ENCODE measurements at regions not wholly inside any gene's neighbourhood (a gene's known extent, or its start where the extent isn't known, plus 50 kb on each side); places are given as distances from the start of the nearest gene placed in this dataset.

DNA sequence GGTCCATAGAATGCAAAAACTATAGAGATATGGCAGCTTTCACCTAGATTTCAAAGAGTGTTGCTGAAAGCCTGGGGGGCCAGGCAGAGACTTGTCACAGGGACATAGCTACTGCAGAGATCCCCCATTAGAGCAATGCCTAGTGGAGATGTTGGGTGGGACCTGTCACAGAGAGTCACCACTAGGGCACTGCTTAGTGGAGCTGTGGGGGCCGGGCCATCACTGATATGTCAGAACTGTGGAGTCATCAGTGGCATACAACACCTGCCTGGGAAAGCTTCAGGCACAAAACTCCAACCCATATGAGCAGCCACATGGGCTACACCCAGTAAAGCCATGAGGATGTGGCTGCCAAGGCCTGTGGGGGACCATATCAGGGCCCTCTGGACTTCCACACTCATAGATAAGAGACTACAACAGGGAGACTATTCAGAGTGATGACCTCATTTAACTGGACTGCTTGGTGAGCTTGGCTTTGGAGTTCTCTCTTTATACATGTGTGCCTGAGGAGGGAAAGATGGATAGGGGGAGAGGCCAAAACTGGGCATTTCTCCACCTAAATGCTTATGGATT is 176.3 kb downstream of the ZNF621 start:
- TF ChIP-seq, protein P1, sequence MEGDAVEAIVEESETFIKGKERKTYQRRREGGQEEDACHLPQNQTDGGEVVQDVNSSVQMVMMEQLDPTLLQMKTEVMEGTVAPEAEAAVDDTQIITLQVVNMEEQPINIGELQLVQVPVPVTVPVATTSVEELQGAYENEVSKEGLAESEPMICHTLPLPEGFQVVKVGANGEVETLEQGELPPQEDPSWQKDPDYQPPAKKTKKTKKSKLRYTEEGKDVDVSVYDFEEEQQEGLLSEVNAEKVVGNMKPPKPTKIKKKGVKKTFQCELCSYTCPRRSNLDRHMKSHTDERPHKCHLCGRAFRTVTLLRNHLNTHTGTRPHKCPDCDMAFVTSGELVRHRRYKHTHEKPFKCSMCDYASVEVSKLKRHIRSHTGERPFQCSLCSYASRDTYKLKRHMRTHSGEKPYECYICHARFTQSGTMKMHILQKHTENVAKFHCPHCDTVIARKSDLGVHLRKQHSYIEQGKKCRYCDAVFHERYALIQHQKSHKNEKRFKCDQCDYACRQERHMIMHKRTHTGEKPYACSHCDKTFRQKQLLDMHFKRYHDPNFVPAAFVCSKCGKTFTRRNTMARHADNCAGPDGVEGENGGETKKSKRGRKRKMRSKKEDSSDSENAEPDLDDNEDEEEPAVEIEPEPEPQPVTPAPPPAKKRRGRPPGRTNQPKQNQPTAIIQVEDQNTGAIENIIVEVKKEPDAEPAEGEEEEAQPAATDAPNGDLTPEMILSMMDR (conservative IDR thresholded peaks at IDR 0.05; ENCODE audit: low read length), result no peak
- TF ChIP-seq EZH2phosphoT487 (IDR thresholded peaks at IDR 0.05; ENCODE audit: borderline replicate concordance), result no peak

Data from Loucy (cell line).